ENCODE measurements at regions not wholly inside any gene's neighbourhood (a gene's known extent, or its start where the extent isn't known, plus 50 kb on each side); places are given as distances from the start of the nearest gene placed in this dataset.
"Not testable (repeated sequence)": the region's sequence is repeated elsewhere in the genome, so short reads cannot be mapped to it uniquely, and the experiment has no call there.

GRCh38 chrX:4642114-4642513 lies 928.7 kb upstream of the PRKX start:
- no peaks in the 10 kb centered on the region for H3K4me1 ChIP-seq
- no peak overlapping the region for H3K4me3 ChIP-seq
- H3K27ac ChIP-seq: no peak overlapping the region
- no peak for DNase-seq
- no peak for TF ChIP-seq CTCF (IDR thresholded peaks at IDR 0.05)
- intact Hi-C loops (cut with DNase I; ENCODE audit: low total_unique reads): no loop called here
- H3K36me3 ChIP-seq: no peaks in the 10 kb centered on the region
- peaks cover 0 to 8% (median 2%) of the 10 kb centered on the region in 3 donors for H3K9me3 ChIP-seq
- no peaks in the 10 kb centered on the region for H3K27me3 ChIP-seq

- intact Hi-C loops (cut with DNase I; ENCODE audit: low total_unique reads): no loop called here
- Histone ChIP-seq H3K4me3 (no peak overlapping the region), H3K9me3 (peaks cover 0 to 8% (median 2%) of the 10 kb centered on the region in 3 donors), H3K27me3 (no peaks in the 10 kb centered on the region), H3K27ac (no peak overlapping the region), H3K36me3 (no peaks in the 10 kb centered on the region), H3K4me1 (no peaks in the 10 kb centered on the region)
- no peak for DNase-seq
- no peak for TF ChIP-seq CTCF (IDR thresholded peaks at IDR 0.05)
These were observed 924.6 kb upstream of the PRKX start for GRCh38 chrX:4638036-4638435.

- H3K36me3 ChIP-seq: no peaks in the 10 kb centered on the region
- no peak for TF ChIP-seq CTCF (IDR thresholded peaks at IDR 0.05)
- no peak overlapping the region for H3K27ac ChIP-seq
- no peaks in the 10 kb centered on the region for H3K9me3 ChIP-seq
- no peaks in the 10 kb centered on the region for H3K4me1 ChIP-seq
- H3K27me3 ChIP-seq: no peaks in the 10 kb centered on the region
- H3K4me3 ChIP-seq: no peak overlapping the region
- DNase-seq: no peak
- intact Hi-C loops (cut with DNase I; ENCODE audit: low total_unique reads): no loop called here
These were observed 914.0 kb upstream of the PRKX start for GRCh38 chrX:4627414-4627813.

- no peaks in the 10 kb centered on the region for H3K4me1 ChIP-seq
- DNase-seq: no peak
- no peaks in the 10 kb centered on the region for H3K27me3 ChIP-seq
- no peaks in the 10 kb centered on the region for H3K9me3 ChIP-seq
- intact Hi-C loops (cut with DNase I; ENCODE audit: low total_unique reads): no loop called here
- no peak for TF ChIP-seq CTCF (IDR thresholded peaks at IDR 0.05)
- no peaks in the 10 kb centered on the region for H3K36me3 ChIP-seq
- no peak overlapping the region for H3K4me3 ChIP-seq
- H3K27ac ChIP-seq: no peak overlapping the region
These were observed 909.2 kb upstream of the PRKX start for GRCh38 chrX:4622486-4623167.

GRCh38 chrX:4613651-4614050 lies 900.2 kb upstream of the PRKX start:
- H3K9me3 ChIP-seq; DNase-seq; H3K4me1 ChIP-seq; H3K27me3 ChIP-seq; H3K4me3 ChIP-seq; intact Hi-C loops (cut with DNase I; ENCODE audit: low total_unique reads); H3K36me3 ChIP-seq; H3K27ac ChIP-seq: not testable (repeated sequence)

GRCh38 chrX:4588893-4589292 lies 875.4 kb upstream of the PRKX start:
- H3K4me1 ChIP-seq: no peaks in the 10 kb centered on the region

More at GRCh38 chrX:4588893-4589292, 875.4 kb upstream of the PRKX start:
- Histone ChIP-seq H3K9me3 (no peaks in the 10 kb centered on the region), H3K36me3 (no peaks in the 10 kb centered on the region), H3K27me3 (no peaks in the 10 kb centered on the region), H3K4me3 (no peak overlapping the region), H3K27ac (no peak overlapping the region)
- intact Hi-C loops (cut with DNase I; ENCODE audit: low total_unique reads): no loop called here
- TF ChIP-seq CTCF (IDR thresholded peaks at IDR 0.05): no peak
- no peak for DNase-seq

Data from tibial artery (tissue), 4 donors.